Type B pancreatic cell (in vitro differentiated cells): ENCODE measurements at regions not wholly inside any gene's neighbourhood (a gene's known extent, or its start where the extent isn't known, plus 50 kb on each side); places are given as distances from the start of the nearest gene placed in this dataset.

Experiments
- DNase-seq: peaks from one replicate; pipeline ENCODE4 v3.0.0; 2021; ENCODE audit warnings: mixed read lengths; ENCODE audit not compliant: unreplicated experiment; ENCODE audit errors: extremely low spot score
- H3K27ac Mint-ChIP-seq: 2 replicates; pipeline ENCODE4 v1.8.0; 2021; ENCODE audit warnings: mild to moderate bottlenecking, mixed read lengths
- H3K27me3 Mint-ChIP-seq: 2 replicates; pipeline ENCODE4 v1.8.0; 2021; ENCODE audit warnings: mixed read lengths
- H3K36me3 Mint-ChIP-seq: 2 replicates; pipeline ENCODE4 v1.8.0; 2021; ENCODE audit warnings: mixed read lengths
- H3K4me1 Mint-ChIP-seq: one replicate; pipeline ENCODE4 v1.8.0; 2021; ENCODE audit warnings: mixed read lengths; ENCODE audit not compliant: unreplicated experiment
- H3K4me3 Mint-ChIP-seq: 2 replicates; pipeline ENCODE4 v1.8.0; 2021; ENCODE audit warnings: mild to moderate bottlenecking, mixed read lengths
- H3K9me3 Mint-ChIP-seq: 2 replicates; pipeline ENCODE4 v1.8.0; 2021; ENCODE audit warnings: mixed read lengths
- CTCF ChIP-seq: fragments of 200-600 bp; sonication (generic); conservative IDR thresholded peaks from 2 replicates; pipeline ENCODE4 v1.5.0; 2021; ENCODE audit warnings: antibody characterized with exemption, mild to moderate bottlenecking

GRCh38 chr4:107562316-107562715 is 157.7 kb downstream of the PAPSS1 start:
- H3K4me3 Mint-ChIP-seq: no peak overlapping the region
- no peaks in the 10 kb centered on the region for H3K27me3 Mint-ChIP-seq
- peaks cover 14% of the 10 kb centered on the region for H3K4me1 Mint-ChIP-seq
- no peak for TF ChIP-seq CTCF
- no peak overlapping the region for H3K27ac Mint-ChIP-seq
- no peaks in the 10 kb centered on the region for H3K36me3 Mint-ChIP-seq
- no peaks in the 10 kb centered on the region for H3K9me3 Mint-ChIP-seq
- DNase-seq: no peak

GRCh38 chr4:107561481-107561880 is 158.6 kb downstream of the PAPSS1 start:
- DNase-seq: no peak
- no peaks in the 10 kb centered on the region for H3K36me3 Mint-ChIP-seq
- H3K4me3 Mint-ChIP-seq: no peak overlapping the region
- TF ChIP-seq CTCF: no peak
- no peaks in the 10 kb centered on the region for H3K9me3 Mint-ChIP-seq
- no peaks in the 10 kb centered on the region for H3K27me3 Mint-ChIP-seq
- peaks cover 14% of the 10 kb centered on the region for H3K4me1 Mint-ChIP-seq
- no peak overlapping the region for H3K27ac Mint-ChIP-seq

- H3K9me3 Mint-ChIP-seq: no peaks in the 10 kb centered on the region
- DNase-seq: no peak
- H3K27ac Mint-ChIP-seq: no peak overlapping the region
- H3K4me3 Mint-ChIP-seq: no peak overlapping the region
- peaks cover 12% of the 10 kb centered on the region for H3K4me1 Mint-ChIP-seq
- TF ChIP-seq CTCF: no peak
- H3K36me3 Mint-ChIP-seq: no peaks in the 10 kb centered on the region
- no peaks in the 10 kb centered on the region for H3K27me3 Mint-ChIP-seq
These were observed 160.4 kb downstream of the PAPSS1 start for GRCh38 chr4:107559653-107560052.

- Mint-ChIP-seq H3K36me3 (peaks cover 3% of the 10 kb centered on the region), H3K9me3 (peaks cover 3% of the 10 kb centered on the region), H3K4me1 (peaks cover 12% of the 10 kb centered on the region), H3K4me3 (no peak overlapping the region), H3K27ac (no peak overlapping the region), H3K27me3 (no peaks in the 10 kb centered on the region)
- no peak for DNase-seq
- TF ChIP-seq CTCF: no peak
These were observed 167.7 kb downstream of the PAPSS1 start for GRCh38 chr4:107552306-107552705.

GRCh38 chr4:107548211-107548905 is 171.7 kb downstream of the PAPSS1 start:
- Mint-ChIP-seq H3K9me3 (peaks cover 3% of the 10 kb centered on the region), H3K27ac (peak overlapping the region; percentile 57)

More at GRCh38 chr4:107548211-107548905, 171.7 kb downstream of the PAPSS1 start:
- H3K4me3 Mint-ChIP-seq: peak overlapping the region; percentile 41
- H3K4me1 Mint-ChIP-seq: peaks cover 16% of the 10 kb centered on the region
- no peaks in the 10 kb centered on the region for H3K27me3 Mint-ChIP-seq
- no peak for DNase-seq
- H3K36me3 Mint-ChIP-seq: peaks cover 3% of the 10 kb centered on the region
- TF ChIP-seq CTCF: no peak
